HK-2 (cell line): ENCODE measurements at regions not wholly inside any gene's neighbourhood (a gene's known extent, or its start where the extent isn't known, plus 50 kb on each side); places are given as distances from the start of the nearest gene placed in this dataset.
"Not testable (repeated sequence)": the region's sequence is repeated elsewhere in the genome, so short reads cannot be mapped to it uniquely, and the experiment has no call there.

Experiments used
- DNase-seq: peaks from one replicate; pipeline ENCODE4 v3.0.0-alpha.2; 2018; ENCODE audit not compliant: unreplicated experiment

- no peak for DNase-seq
Measured at GRCh38 chr1:228941666-228942065, 206.4 kb downstream of the RHOU start.

- DNase-seq, result no peak
Measured at GRCh38 chr1:228943436-228943835, 208.2 kb downstream of the RHOU start.

GRCh38 chr1:228944296-228944695 lies 209.0 kb downstream of the RHOU start:
- DNase-seq, result no peak

DNA sequence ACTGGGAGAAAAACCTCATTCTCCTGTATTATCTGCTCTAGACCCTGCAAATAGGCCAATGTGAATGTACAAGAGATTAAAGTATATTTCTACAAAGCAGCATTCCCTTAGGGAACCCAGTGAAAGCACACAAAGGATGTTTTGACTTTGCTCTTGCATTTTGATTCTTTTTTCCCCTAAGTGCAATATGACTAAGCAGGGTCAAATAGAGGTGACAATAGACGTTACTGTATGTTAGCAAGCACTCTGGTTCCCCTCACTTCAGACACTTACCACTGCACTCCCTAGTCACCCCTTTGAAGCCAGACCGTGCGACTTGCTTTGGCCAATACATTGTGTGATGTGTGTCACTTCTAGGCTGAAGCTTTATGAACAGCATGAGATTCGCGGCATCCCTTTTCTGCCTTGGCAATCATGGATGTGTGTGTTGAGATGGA lies 209.7 kb downstream of the RHOU start:
- DNase-seq, result no peak

DNA sequence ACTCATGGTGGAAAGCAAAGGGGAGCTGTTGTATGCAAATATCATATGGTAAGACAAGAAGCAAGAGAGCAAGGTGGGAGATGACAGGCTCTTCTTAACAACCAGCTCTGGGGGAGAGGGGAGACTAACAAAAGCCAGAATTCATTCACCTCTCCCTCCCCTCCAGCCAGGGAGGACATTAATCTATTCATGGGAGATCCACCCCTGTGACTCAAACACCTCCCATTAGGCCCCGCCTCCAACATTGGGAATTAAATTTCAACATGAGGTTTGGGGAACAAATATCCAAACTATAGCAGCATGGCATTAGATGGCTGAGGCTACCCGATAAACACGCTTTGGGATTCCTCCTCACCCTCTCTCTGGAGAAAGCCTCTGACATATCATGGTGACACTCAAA lies 210.6 kb downstream of the RHOU start:
- DNase-seq, result no peak

GRCh38 chr1:228949617-228950016 lies 214.3 kb downstream of the RHOU start:
- not testable (repeated sequence) for DNase-seq

- no peak for DNase-seq
Measured at GRCh38 chr1:228953207-228953606, 217.9 kb downstream of the RHOU start.

GRCh38 chr1:228953808-228954207 lies 218.5 kb downstream of the RHOU start:
- DNase-seq, result not testable (repeated sequence)

GRCh38 chr1:228955691-228956090 lies 220.4 kb downstream of the RHOU start:
- DNase-seq, result no peak

- no peak for DNase-seq
Measured at GRCh38 chr1:228956864-228957263, 221.6 kb downstream of the RHOU start.

DNA sequence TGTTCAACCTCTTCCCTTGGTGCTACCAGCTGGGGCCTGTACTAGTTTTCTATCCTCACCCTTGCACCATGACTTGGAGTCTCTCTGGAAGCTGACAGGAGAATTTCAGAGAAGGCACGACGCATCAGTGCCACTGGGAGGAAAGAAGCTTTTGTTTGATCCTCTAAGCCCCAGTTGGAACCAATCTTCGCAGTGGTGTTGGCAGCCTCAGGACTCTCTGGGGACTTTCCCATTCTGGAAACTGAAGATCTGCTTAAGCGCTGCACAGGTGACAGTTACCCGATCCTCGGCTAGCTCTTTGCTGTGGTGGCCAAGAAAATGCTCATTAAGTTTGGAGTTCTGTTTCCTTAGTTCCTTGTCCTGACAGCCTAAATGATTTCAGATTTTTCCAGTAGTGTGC lies 222.3 kb downstream of the RHOU start:
- no peak for DNase-seq

DNA sequence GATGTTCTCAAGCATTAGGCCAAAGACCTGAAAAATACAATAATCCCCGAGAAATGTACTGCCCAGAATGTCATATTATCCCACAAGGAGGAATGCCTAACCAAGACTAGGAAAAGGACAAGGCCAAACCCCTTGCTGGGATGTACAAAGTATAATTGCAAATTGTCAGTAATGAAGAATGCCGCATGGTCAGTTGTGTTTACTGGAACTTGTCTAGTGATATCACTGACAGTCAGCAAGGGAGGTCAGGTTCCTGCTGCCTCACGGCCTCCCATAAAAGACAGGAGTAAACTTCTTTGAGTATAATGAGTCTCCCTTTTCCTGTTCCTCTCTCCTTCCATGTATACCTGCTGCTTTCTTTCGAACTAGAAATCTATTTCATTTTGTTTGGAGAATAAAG lies 222.8 kb downstream of the RHOU start:
- DNase-seq, result no peak

DNA sequence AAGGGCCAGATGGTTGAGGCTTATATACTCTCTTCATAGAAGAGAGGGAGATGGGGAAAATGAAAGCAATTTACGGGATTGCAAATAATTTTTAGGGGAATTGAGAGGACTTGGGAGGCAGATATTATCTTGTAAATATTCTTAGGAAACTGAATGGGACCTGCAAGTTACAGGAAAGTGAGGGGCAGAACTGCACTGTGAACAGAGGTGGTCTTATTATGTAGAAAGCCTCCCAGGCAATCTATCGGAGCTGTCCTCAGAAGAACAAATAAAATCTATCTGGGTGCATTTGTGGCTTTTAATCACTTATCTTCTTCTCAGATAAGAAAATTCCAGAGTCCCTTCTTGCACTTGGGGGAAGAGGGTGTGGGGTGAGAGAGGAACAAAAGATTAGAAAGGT lies 223.5 kb downstream of the RHOU start:
- no peak for DNase-seq

DNA sequence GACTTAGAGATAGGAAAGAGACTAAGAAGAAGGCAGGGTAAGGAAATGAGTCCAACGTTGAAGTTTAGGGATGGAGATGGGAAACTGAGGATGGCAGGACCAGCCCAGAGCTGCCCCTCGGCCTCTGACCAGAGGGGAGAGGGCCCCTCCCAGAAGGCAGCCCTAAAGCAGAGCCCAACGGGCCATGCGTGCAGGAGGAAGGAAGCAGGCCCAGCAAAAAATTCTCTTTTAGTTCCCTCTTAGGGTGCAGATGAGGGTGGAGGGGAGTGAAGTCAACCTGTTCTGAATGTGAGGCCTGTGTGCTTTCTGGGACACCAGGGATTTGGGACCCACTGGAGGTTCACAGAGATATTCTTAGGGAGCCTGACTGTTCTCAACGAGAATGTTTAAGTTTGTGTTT lies 225.4 kb downstream of the RHOU start:
- DNase-seq, result no peak

- no peak for DNase-seq
Measured at GRCh38 chr1:228961511-228961910, 226.2 kb downstream of the RHOU start.

DNA sequence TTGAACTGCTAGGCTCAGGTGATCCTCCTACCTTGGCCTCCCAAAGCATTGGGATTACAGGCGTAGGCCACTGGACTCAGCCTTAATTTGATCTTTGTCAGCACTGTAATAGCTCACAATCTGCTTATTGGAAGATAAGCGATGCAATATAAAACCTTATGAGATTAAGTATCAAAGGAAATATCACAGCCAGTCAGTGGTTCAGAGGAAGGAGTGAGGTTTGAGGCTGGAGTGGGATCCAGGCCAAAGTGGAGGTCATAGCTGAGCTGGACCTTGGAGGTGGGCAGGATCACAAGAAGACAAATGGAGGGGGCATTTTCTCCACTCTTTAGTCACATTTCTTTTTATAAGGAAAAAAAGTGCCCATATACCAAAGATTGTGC lies 228.5 kb downstream of the RHOU start:
- no peak for DNase-seq

DNA sequence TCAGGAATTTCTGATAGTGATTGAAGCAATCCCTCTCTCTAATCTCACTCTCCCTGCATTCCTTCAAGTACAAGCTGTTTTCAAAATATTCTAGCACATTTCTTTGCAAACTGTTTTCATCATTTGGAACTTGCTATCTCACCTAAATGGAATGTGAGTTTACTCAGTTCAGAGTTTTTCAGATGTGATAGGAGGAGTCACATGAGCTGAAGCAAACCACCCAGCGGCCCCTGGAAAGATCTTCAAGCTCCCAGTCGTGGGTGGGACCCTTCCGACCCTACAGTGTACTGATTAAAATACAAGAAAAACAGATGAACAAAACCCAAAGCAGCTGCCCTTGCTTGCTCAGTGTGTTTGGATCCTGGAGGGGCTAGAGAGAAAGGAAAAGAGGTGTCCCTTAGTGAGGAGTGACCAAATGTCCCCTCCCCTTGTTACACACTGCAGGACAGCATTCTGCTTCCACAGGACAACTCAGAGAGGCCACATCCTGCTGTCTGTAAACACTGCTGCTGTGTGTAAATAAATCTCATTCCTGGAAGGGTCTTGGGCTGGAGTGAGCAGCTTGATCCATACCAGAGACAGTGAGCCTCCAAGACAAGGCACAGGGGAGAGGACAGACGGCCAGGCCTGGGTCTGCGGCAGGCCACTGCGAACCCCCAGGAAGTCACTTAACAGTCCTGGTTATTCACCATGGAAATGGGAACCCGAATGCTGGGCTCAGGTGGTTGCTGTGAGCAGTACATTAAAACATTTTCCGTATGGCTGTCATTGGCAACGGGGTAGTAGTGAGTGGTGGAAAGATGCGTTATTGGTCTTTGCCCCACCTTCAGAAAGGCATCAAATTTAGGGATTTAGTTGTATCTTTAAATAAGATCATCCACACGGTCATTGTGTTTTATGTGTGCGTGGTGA lies 229.2 kb downstream of the RHOU start:
- DNase-seq, result peak; percentile 10

GRCh38 chr1:228968891-228969606 lies 233.8 kb downstream of the RHOU start:
- DNase-seq, result no peak

DNA sequence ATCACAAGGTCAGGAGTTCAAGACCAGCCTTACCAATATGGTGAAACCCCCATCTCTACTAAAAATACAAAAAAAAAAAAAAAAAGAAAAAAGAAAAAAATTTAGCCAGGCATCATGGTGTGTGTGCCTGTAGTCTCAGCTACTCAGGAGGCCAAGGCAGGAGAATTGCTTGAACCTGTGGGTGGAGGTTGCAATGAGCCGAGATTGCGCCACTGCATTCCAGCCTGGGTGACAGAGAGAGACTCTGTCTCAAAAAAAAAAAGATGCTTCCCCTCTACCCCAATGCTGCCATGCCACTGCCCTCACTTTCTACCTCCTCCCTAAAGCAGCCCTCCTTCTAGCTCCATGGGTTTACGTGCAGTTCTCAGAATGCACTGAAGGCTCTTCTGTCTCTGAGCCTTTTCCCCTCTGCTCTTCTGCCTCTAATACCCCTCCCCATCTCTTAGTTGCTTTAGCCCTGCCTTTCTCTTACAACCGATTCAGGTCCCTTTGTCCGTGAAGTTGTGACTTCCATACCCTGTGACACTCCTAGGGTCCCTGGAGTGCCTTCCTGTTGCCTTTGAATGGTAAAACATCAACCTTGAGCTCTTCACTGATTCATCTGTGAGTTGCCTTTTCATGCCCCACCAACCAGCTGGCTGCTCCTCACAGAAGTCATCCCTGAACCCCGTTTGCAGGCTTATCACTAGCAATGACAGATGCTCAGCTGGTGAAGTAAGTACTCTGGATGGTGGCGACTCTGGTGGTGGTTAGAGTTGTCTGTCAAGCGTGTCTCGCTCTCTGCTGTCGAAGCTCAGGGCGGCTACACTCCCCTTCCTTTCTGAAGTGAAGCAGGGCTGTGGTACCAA lies 234.9 kb downstream of the RHOU start:
- DNase-seq, result no peak

DNA sequence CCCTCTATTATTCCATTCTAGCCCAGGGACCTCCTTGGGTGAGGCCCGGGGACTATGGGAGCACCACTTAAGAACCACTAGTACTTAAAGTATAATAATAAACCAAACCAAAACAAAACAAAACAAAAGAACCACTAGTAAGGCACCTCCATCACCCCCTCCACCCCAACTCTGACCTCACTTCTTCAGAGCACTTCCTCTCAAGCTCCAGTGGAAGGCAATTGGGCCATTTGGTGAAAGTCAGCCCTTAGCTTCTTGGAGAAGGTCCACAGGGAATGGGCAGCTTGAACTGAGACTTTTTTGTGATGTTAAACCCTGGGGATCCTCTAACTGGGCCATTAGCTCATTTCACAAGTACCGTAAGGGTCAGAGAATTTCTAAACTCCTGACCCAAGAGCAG lies 237.3 kb downstream of the RHOU start:
- no peak for DNase-seq

- no peak for DNase-seq
Measured at GRCh38 chr1:228974273-228974672, 239.0 kb downstream of the RHOU start.

DNA sequence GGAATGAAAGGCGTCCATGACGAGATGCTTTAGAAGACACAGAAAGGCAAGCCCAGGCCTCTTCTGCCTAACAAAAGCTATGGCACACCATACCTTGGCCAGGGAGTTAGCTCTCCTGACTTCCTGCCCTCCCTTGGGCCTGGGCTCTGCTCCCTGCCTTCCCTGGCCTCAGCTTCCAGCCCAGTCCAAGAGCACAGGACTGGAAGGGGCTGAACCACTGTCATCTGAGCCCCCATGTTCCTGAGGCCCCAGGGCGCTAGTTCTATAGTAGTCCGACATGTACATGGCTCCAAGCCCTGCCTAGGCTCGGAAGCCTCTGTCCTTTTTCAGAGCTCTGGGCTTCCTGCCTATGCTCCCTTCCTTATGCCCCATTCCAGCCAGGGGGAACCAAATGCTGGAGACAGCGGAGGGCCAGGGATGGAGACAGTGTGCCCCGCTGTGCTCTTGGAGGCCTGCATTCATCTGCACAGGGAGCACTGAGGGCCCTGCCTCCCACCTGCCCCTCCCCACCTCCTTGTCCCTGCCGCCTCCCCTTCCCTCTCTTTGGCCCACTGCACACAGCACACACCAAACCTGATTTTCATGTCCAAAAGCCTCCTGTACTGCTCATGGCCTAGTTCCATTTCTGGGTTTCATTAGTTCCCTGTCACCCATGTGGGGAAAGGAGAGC lies 240.1 kb downstream of the RHOU start:
- no peak for DNase-seq
